NCI-H1930 (cell line): ENCODE measurements at regions not wholly inside any gene's neighbourhood (a gene's known extent, or its start where the extent isn't known, plus 50 kb on each side); places are given as distances from the start of the nearest gene placed in this dataset.
"Not testable (repeated sequence)": the region's sequence is repeated elsewhere in the genome, so short reads cannot be mapped to it uniquely, and the experiment has no call there.

Experiments
- DNase-seq, 2 experiments: peaks; one replicate each; lab custom pipeline; 2025; lab: John Stamatoyannopoulos, UW

GRCh38 chr6:134605034-134605433 lies 287.1 kb upstream of the SGK1 start:
- no peak for DNase-seq

GRCh38 chr6:134604014-134604676 lies 286.2 kb upstream of the SGK1 start:
- DNase-seq = no peak

- no peak for DNase-seq
Measured at GRCh38 chr6:134603561-134603960, 285.6 kb upstream of the SGK1 start.

GRCh38 chr6:134602123-134602522 lies 284.2 kb upstream of the SGK1 start:
- no peak for DNase-seq

GRCh38 chr6:134600671-134601070 lies 282.8 kb upstream of the SGK1 start:
- DNase-seq = no peak

GRCh38 chr6:134599079-134599478 lies 281.2 kb upstream of the SGK1 start:
- DNase-seq = no peak

- DNase-seq = no peak
Measured at GRCh38 chr6:134596191-134596590, 278.3 kb upstream of the SGK1 start.

- no peak for DNase-seq
Measured at GRCh38 chr6:134594881-134595280, 277.0 kb upstream of the SGK1 start.

- DNase-seq = no peak
Measured at GRCh38 chr6:134593887-134594286, 276.0 kb upstream of the SGK1 start.

- no peak for DNase-seq
Measured at GRCh38 chr6:134593442-134593841, 275.5 kb upstream of the SGK1 start.

GRCh38 chr6:134593024-134593423 lies 275.1 kb upstream of the SGK1 start:
- no peak for DNase-seq

- DNase-seq = no peak
Measured at GRCh38 chr6:134590449-134590848, 272.5 kb upstream of the SGK1 start.

GRCh38 chr6:134590004-134590403 lies 272.1 kb upstream of the SGK1 start:
- no peak for DNase-seq

GRCh38 chr6:134589512-134589911 lies 271.6 kb upstream of the SGK1 start:
- no peak for DNase-seq

- no peak for DNase-seq
Measured at GRCh38 chr6:134588267-134588666, 270.4 kb upstream of the SGK1 start.

GRCh38 chr6:134585517-134585873 lies 267.6 kb upstream of the SGK1 start:
- peak; percentile 78 to 87 for DNase-seq

GRCh38 chr6:134584847-134585516 lies 267.1 kb upstream of the SGK1 start:
- DNase-seq = peak; percentile 93 to 96

GRCh38 chr6:134577998-134578397 lies 260.1 kb upstream of the SGK1 start:
- peak in 1 of 2 experiments; percentile 19 for DNase-seq

- no peak for DNase-seq
Measured at GRCh38 chr6:134575221-134575620, 257.3 kb upstream of the SGK1 start.

- DNase-seq = no peak
Measured at GRCh38 chr6:134574491-134574890, 256.6 kb upstream of the SGK1 start.

- DNase-seq = not testable (repeated sequence)
Measured at GRCh38 chr6:134569996-134570395, 252.1 kb upstream of the SGK1 start.

- DNase-seq = peak; percentile 87 to 90
Measured at GRCh38 chr6:134564705-134565104, 246.8 kb upstream of the SGK1 start.

GRCh38 chr6:134560019-134560418 lies 242.1 kb upstream of the SGK1 start:
- no peak for DNase-seq

- no peak for DNase-seq
Measured at GRCh38 chr6:134557509-134557908, 239.6 kb upstream of the SGK1 start.
